HG02610 (cell line): ENCODE measurements at regions not wholly inside any gene's neighbourhood (a gene's known extent, or its start where the extent isn't known, plus 50 kb on each side); places are given as distances from the start of the nearest gene placed in this dataset.
"Not testable (repeated sequence)": the region's sequence is repeated elsewhere in the genome, so short reads cannot be mapped to it uniquely, and the experiment has no call there.

Experiments used
- ATAC-seq: cut with Tn5 transposase; IDR thresholded peaks from one replicate; pipeline ENCODE4 v1.9.1; 2021; ENCODE audit warnings: mild to moderate bottlenecking, moderate library complexity; ENCODE audit not compliant: unreplicated experiment

DNA sequence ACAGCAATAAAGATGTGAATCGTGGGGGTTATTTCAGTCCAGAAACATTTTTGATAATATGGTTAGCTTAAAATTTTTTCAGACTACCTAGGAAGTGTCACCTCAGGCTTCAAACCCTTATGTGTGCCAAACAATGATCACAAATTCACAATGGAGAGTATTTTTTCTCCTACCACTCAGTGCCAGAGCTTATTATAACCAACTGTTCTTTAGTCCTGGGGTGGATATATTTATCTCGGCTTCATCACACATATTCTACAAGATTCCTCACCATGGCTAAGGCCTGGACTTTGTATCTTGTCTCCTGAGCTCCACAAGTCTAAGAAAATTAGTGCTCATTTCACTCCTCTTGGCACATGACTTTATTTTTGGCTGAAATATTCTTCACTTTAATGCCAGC lies 629.1 kb downstream of the RWDD3 start:
- no peak for ATAC-seq

DNA sequence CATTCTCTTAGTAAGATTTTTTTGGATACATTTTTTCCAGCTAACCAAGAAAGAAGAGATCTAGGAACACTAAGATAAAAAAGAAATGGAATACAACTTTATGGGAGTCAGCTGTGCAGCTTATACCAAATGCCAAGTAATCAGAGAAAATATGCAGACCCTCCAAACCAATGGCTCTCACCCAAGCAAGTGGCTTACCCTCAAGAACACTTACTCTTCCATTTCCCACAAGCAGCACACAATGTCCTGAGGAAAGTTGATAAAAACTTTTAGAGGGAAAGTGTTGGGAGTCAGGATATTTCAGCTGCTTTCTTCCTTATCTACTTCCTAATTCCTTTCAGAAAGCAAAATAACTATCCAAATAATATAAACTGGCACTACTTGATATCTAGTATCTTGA lies 631.8 kb downstream of the RWDD3 start:
- ATAC-seq: no peak

DNA sequence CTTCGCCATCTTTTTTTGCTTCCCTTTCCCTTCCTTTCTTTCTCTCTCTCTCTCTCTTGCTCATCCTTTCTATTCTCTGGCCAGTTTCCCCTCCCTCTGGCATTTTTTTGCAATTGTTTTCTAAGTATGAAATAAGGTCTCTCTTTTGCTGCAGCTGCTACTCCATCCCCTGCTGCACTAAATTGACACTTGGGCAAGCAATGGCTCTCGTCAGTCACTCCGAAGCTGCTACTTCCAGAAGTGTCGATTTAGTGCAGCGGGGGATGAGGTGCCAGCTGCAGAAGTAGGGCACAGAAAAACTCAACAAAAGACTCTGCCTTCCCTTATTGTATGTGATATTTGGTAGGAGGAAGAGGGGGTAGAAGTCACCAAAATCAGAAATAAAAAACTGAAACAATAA lies 642.3 kb downstream of the RWDD3 start:
- no peak for ATAC-seq

DNA sequence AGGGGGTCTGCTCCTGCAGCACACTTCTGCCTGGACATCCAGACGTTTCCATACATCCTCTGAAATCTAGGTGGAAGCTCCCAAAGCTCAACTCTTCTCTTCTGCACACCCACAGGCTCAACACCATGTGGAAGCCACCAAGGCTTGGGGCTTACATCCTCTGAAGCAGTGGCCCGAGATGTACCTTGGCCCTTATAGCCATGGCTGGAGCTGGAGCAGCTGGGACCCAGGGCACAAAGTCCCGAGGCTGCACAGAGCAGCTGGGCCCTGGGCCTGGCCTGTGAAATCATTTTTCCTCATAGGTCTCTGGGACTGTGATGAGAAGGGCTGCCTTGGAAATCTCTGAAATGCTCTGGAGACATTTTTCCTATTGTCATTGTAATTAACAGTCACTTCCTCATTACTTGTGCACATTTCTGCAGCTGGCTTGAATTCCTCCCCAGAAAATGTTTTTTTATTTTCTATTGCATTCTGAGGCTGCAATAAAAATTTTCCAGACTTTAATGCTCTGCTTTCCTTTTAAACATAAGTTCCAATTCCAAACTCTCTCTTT lies 645.6 kb downstream of the RWDD3 start:
- no peak for ATAC-seq

DNA sequence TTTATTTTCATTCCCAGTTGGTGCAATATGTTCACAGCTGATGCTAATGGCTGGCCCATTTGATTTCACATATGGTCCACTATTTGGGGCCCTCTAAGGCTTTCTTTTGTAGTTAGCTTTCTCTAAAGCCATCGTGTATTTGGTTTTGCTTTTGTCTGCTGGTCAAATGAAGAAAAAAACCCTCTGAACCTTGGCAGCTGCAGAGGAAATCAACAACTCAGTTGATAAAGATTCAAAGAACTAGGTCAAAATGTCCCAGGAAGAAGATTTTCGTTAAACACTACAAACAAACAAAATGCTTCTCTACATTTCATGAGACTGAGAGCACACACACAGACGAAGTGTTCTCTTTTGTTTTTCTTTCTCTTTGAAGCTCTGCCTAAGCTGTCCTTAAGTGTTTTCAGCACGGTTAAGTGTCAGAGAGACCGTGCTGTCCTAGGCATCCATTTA lies 655.0 kb downstream of the RWDD3 start:
- no peak for ATAC-seq

DNA sequence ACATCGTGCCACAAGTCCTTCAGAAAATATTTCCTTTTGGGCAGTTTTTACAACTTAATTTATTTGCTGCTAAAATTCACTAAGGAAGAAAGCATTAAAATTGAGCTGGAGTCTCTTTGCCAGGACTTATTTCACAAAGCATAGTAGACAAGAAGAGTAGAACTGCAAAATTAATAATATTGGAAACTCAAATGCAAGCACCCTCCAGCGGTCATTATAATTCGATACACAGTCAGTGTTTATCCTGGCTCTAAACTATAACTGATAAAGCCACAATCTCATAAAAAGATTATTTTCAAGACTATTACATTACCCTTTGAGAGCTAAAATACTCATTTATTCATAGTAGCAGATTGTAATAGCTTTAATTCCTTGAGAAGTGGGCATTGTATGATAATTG lies 655.4 kb downstream of the RWDD3 start:
- no peak for ATAC-seq

DNA sequence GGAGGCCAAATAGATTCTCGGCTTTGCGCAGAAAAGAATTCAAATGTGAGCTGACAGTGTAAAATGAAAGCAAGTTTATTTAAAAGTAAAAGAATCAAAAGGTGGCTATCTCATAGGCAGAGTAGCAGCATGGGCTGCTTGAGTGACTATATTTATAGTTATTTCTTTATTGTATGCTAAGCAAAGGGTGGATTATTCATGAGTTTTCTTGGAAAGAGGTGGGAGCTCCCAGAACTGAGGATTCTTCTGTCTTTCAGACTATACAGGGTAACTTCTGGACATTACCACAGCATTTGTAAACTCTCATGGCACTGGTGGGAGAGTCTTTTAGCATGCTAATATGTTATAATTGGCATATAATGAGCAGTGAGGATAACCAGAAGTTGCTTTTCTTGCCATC lies 659.9 kb downstream of the RWDD3 start:
- ATAC-seq: no peak

DNA sequence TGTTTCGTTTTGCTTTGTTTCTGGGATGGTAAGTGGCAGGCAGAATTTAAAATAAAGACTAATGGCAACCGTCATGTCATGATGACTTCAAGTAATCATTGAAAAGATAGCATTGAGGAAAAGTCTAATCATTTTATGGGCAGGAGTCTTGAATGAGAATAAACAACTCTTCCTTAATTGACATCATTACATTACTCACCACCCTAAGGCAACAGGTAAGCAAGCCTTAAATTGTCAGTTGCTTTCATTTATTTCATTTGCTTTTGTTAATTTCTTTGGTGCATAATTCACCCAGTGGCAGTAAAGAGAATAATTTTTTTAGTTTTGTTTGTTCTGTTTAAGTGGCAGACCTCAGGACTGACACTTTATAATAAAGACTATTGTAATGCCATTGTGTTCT lies 669.0 kb downstream of the RWDD3 start:
- no peak for ATAC-seq

DNA sequence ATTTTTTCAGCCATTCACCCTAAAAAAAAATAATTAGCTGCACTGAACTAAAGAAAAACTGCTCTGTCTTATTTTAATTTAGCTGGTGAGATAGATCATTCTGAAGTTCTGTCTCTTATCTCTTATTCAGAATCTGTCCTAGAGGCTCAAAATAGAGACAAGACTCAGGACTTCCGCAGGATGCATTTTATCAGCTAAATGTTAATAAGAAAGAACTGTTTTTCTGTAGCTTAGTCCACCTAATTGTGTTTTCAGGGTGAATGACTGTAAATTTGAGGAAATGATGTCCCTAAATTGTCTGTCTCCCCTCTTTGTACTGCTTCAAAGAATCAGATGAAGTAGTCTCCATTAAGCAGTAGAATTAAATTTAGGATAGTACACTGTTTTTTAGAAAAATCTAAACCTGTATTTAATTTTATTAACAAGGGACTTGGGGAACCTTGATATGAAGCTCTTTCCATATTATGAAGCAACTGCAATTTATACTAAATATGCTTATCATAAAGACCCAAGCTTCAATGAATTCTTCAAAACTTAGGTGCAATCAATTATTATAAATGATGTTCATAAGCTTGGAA lies 671.9 kb downstream of the RWDD3 start:
- no peak for ATAC-seq

DNA sequence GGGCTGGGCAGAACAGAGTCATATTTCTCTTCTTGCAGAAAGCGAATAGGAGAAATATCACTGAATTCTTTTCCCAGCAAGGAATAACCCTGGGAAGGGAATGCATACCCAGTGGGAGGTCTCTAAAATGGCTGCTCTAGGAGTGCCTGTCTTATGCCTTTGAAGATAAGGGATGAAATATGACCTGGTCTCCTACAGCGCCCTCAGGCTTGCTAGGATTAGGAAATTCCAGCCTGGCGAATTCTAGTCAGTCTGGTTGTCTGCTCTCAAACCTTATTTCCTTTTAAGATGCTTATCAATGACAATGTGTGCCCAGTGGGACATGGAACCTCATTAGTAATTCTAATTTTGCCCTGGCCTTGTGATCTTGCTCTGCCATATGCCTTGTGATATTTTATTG lies 677.7 kb downstream of the RWDD3 start:
- not testable (repeated sequence) for ATAC-seq

DNA sequence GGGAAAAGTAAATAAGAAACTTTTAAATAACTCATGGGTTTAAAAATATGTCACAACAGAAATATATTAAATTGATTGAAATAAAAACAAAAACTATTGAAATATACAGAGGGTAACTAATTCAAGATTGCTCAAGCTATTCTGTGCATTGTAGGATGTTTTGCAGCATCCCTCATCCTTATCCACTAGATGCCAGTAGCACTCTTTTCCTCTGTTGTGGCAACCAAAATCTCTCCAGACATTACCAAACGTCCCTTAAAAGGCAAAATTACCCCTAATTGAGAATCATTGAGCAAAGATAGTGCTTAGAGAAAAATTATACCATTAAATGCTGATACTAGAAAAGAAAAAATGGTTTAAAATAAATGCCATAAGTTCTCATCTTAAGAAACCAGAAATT lies 682.6 kb downstream of the RWDD3 start:
- ATAC-seq: no peak

DNA sequence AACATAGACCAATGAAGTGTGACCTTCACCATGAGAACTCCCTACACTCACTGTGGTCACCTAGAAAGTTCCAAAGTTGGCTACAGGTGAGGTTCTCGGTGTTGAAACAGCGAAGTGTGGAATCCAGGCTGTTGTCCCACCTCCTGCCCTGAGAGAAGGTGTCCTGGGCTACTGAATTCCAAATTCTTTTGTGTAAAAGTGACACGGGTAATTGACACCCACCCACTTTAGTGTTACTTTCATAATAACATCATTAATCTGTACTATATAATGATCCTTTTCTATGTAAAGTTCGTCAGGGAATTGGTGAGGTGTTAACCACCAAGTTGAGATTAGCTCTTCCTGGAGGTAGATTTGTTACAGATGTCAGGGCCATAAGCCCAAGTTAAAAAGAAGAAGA lies 690.7 kb downstream of the RWDD3 start:
- ATAC-seq: no peak

DNA sequence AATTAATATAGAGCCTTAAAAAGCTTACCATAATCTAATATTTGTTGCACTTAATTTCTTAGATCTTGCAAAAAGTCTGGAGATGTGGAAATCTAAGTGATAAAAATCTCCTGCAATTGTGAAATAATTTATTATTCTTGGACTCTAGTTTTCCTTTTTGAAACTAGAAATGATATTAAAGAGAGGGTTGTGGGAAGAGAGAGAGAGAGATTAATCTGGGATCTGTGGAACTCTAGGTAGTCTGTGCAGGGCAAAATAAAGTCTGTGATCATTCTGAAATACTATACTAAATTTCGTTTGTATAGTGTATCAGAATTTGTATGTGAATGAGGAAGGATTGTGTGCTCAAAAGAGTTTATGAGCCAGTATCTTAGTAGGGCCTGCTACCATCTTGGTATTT lies 692.3 kb downstream of the RWDD3 start:
- ATAC-seq: no peak

DNA sequence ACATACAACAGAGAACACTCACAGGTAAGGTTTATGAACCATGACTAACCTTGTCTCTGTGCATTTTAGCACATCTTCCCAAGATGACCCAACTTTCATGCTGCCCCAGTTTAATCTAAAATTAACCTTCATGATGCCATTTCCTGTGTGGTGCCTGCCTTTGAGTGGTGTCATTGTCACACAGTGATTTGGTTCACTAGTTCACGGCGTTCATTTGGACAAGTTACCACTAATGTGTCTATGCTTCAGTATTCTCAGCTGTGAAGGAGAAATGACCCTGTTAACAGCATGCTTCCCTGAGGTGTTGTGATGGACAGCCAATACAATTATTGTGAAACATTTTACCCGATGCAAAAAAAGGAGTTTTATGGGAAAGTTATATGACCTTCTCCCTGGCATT lies 693.1 kb downstream of the RWDD3 start:
- no peak for ATAC-seq

DNA sequence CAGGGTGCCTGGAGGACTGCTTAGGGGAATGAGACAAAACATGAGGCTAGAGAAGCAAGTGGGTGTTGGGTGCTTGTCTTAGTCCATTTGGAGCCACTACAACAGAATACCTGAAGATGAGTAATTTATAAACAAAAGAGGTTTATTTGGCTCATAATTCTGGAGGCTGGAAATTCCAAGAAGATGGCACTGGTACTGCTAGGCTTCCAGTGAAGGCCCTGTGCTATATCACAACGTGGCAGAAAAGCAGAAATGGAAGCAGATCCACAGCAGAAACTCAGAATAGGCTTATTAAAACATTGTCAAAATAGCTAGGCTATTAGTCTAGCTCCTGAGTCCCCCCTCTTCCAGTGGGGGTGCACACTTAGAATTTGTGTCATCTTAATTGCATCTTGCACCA lies 701.7 kb downstream of the RWDD3 start:
- ATAC-seq: no peak

DNA sequence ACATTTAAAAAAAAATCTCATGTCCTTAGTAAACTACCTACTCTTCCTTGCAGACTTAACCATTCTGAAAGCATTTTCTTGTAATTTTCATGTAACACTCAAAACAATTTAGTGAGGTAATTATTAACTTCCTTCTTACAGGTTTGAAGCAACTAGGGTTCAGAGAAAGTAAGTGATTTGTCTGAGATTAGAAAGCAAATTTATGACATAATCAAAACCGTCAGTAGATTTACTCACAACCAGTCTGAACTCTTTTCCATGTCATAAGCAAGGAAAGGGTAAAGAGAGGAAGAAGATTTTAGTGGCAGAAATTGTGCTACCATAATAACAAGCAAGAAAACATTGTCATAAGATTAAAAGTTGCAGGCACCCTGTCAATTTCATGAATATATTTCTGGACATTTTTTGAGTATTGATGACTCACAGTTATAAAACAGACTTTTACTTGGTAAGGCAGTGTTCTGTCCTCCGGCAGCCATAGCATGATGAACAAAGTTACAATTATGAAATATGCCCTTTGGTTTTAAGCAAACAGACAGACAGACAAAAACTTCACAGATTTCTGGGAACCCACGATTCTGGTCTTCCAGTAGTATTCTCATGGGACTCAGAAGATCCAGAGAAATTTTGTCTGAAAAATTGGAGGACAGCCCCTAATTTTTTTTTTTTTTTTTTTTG lies 707.2 kb downstream of the RWDD3 start:
- no peak for ATAC-seq

DNA sequence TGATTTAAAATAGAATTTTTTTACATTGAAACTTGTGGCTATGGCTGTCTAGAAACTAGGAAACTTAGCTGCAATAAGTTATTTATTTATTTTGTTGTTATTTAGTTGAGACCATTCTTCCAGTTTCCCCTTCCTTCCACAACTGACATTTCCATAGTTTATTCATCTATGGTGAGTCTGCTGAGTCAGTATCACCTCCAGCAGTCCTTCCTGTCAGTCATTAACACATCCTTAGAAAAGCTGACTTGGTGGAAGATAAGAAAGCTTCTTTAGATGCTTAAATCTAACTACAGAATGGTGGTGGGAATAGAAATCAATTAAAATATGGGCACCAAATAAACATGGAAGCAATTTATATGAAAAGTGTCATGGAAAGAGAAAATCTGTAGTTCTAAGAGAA lies 714.0 kb downstream of the RWDD3 start:
- no peak for ATAC-seq

DNA sequence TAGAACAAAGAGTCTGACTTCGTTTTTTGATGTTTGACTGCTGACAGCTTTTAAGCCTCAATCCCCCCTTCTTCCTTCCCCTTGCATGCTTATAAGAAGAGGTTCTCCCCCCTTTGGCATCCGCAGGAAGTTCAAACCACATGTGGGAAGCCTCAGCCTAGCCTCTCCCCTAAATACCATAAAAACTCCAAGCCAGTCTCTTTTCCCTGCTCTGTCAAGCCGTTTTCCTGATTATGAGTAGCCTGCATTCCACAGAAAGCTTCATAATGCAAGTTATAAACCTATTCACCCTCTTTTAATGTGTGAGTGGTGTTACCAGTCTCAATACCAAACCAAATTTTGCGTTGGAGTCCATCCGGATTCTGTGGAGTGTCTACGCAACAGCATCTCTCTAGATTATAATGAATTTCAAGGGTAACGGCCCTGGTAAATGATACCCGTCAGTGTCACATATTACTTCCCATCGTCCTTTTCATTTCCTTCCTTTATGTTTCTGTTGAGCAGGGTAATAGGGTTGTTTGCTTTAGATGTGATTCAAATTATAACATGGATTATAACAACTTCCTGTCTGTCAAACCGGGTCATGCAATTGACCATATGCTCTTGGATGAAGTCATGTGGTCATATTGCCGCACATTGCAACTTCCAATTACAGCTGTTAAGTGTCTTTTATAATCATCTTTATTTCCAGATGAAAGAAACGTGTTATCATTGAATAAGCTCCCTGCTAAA lies 717.5 kb downstream of the RWDD3 start:
- ATAC-seq: no peak

DNA sequence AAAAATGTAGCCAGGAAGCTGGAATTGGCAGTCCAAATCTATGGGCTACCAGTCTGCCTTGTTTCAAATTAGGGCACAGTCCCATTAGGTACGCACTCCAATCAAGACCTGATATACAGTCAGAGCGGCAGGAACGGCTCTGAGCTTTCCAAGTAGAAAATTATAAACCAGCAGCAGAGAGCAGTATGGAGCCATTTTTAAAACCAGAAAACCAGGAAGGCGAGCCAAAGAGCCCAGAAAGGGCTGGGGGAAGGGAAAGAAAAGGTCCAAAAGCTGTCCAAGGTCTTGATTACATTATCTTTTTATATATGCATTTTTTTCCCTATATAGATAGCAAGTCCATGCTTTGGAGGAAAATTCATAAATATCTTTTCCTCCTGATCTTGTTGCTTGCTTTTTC lies 719.0 kb downstream of the RWDD3 start:
- no peak for ATAC-seq

DNA sequence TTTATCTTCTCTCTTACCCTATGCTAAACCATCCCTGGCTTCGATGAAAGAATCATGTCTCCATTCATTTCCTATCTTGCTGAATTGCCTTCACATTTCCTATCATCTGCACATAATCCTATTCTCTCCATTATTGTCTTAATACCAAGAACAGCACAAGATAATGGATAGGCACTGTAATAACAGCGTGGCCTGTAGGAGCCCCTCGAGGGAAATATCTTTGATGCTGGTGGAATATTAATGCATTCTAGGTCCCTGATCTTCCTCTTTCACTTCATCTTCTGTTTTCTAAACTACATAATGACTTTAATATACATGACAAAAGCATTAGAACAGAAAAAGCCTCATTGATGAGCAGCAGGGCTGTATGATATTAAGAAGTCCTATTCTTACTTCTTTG lies 720.6 kb downstream of the RWDD3 start:
- ATAC-seq: no peak

DNA sequence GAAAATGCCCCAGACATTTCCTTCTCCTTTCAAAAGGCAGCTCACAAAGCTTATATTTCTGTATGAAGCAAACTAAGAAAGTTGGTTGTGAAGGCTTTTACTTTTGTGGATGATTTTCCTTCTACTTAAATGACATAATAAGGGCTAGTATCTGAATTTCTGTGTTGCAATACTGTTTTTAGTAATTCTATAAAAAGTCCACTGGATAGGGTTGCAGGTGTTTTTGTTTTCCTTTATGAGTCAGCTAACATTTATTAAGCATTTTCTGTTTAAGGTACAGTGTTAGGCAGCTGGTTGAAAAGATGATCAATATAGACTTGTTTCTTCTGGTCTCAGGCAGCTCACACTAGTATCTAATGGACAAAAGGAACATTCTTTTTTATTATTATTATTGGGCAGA lies 722.2 kb downstream of the RWDD3 start:
- ATAC-seq: no peak

DNA sequence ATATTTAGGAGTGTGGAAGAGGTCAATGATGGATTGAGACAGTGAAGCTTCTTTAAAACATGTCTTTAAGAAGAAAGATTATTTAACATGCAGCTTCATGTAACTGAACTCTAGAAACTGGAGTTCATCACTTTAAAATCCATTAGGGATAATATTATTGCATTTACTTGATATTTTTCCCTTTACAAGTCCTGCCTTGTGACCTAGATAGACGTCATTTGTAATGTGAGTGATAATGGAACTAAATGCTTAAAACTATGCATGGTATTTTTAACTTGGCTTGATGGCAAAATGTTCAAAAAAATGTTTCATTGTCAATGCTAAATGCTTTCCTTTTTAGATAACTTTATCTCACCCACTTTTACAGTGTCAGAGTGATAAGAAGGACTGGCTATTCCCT lies 723.7 kb downstream of the RWDD3 start:
- ATAC-seq: no peak
